Activated effector memory CD4-positive, alpha-beta T cell treated with Interleukin-2 at 50 U/mL for 16 hours (primary cell): ENCODE measurements at regions not wholly inside any gene's neighbourhood (a gene's known extent, or its start where the extent isn't known, plus 50 kb on each side); places are given as distances from the start of the nearest gene placed in this dataset.

ENCODE experiments used
- DNase-seq: peaks from one replicate; pipeline ENCODE4 v3.0.0-alpha.2; 2020

DNA sequence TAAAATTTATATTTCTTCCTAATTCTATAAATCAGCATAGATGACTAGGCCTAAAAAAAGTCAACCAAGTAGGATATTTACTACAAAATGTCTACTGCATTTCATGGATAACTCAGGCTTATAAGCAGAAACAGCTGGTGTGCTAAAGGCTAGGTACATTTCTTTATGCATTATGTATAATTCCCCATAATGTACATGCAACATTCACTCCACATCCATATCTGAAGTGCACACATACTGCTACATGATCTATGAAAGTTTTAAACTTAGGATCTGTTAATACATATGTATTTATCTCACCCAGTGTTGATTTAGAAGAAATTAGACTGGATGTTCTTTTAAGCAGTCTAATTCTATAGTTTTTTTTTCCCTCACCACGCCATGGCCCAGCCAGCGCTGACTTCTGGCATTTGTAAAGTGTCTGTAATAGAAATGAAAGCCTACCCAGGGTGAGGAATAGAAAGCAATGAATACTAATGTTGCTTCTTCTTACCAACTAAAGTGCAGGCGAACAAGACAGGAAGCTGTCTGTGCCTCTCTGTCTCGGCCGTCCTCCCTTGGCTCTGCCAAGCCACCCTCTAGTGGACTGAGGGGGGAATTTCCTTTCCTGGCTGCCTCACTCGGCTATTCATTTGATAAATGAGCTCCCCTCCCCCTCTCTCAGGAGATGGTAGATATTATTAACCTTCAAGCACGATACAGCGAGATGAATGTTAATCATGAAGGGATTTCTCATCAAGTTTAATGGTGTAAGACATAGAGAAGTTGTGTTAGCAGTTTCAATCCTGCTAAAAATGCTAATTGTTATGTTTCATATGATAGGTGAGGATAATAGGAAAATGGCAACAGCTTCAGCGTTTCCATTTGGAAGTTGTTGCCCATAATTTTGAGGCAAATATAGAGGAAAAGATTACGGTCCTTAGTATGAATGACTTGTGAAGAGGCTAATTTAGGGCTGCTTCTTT is 384.5 kb downstream of the MTX2 start:
- DNase-seq, result no peak

DNA sequence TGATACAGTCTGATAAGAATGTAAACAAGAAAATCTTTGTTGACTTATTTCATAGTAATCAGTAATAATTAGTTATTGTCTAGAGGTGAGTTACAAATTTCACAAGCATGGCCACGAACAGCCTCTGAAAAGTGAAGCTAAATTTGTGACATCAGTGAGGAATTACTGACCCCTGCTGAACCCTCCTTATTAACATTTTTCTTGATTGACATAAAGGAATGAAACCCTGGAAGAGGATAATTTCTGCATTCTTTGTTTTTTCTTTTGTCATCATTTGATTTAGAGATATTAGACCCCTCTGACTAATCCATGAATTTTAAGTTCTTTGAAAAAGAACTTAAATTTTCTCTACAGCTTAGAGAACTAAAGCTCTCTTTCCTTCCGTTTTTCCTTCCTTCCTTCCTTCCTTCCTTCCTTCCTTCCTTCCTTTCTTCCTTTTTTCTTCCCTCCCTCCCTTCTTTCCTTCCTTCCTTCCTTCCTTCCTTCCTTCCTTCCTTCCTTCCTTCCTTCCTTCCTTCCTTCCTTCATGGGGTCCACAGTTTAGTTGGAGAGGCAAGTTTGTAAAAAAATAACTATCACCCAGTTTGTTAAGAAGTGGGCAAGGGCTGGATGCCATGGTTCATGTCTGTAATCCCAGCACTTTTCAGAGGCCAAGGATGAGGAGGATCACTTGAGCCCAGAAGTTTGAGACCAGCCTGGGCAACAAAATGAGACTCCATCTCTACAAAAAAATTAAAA is 387.0 kb downstream of the MTX2 start:
- no peak for DNase-seq

DNA sequence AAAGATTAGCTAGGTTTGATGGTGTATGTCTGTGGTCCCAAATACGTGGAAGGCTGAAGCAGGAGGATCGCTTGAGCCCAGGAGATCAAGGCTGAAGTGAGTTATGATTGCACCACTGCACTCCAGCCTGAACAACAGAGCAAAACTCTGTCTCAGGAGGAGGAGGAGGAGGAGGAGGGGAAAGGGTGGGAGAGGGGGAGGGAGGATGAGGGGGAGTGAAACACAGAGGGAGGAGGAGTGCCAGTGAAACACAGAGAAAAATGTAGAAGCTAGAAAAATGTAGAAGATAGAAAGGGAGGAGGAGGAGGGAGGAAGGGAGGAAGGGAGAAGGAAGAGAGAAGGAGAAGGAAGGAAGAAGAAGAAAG is 387.5 kb downstream of the MTX2 start:
- no peak for DNase-seq

DNA sequence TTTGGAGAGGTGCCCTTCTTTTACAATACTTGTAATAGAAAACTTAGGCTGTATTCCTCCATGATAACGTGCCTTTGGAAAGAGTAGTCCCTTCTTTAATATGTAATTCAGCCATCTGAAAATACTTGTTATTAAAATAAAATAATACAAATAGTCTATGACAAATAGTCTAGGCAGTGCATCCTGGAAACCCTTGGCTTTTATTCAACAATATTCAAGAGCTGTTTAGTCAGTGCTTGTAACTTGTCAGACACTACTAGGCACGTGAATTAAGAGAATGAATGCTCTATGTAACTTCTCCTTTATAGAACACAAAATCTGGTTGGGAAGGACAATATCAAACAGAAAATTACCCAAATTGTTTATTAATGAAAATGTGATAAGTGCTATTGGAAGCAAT is 388.2 kb downstream of the MTX2 start:
- DNase-seq, result no peak

DNA sequence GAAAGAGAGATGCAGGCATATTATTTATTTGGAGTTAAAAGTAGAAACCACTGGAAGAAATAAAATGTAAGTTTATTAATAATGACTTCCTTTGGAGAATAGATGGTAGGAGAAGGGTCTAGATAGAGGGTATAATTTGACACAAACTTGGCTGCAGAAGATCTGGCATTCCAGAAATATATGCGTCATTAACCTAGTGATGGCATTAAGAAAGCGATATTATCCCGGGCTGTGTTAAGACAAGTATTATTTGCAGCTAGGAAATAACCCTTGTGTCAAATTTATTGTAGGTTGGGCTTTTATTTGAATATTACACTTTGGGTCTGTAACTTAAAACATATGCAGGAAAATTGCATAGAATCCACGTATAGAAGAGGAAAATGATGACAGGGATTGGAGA is 389.5 kb downstream of the MTX2 start:
- DNase-seq, result no peak

DNA sequence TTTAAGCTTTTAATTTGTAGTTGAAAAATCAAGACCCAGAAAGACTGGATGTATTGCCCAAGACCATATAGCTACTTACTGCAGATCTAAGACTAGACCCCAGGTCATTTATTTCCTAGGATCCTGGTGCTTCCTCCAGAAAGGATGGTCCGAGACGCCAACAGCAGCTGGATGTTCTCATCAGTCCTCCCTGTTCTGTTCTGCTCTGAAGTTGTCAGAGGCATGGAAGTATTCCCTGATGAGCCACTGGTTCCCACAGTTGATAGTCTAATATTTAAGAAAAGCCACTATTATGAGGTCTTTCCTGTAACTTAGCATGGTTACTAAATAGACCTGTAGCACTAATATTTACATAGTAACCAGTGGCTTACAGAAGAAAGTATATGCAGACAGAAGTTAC is 393.5 kb downstream of the MTX2 start:
- DNase-seq, result no peak

DNA sequence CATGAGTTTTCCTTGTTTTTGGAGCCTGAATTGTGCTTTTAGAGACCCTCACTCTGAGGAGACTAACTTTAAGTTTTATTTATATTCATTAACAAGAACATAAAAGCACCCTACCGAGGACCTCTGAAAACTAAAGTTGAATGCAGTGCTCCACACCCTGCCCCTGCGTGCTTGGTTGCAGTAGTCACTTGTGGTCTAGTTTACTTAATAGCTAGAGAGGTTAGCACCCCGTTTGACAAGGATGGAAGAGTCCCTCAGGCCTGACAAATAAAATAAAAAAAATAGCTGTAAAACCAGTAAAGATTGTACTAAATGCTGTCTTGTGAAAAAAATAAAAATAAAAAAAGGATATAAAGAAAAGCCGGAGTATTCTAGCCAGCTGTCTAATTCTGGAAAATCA is 395.2 kb downstream of the MTX2 start:
- no peak for DNase-seq

DNA sequence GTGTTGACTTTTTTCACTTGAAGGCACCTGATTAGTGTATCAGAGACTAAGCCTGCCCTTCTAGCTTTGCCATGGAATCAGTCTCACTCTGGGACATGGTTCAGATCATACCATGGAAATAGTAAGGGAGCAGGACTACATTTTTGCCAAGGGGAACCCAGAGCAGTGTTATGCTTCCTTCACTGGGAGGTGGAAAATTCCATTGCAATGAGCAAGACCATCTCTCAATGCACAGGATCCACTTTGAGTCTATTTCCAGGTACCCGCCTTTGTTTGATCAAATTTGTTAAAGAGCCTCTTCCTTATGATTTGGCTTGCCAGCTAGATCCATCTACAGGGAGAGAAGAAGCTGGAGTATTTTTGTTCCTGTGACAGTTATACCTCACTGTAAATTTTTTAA is 395.8 kb downstream of the MTX2 start:
- DNase-seq, result no peak

DNA sequence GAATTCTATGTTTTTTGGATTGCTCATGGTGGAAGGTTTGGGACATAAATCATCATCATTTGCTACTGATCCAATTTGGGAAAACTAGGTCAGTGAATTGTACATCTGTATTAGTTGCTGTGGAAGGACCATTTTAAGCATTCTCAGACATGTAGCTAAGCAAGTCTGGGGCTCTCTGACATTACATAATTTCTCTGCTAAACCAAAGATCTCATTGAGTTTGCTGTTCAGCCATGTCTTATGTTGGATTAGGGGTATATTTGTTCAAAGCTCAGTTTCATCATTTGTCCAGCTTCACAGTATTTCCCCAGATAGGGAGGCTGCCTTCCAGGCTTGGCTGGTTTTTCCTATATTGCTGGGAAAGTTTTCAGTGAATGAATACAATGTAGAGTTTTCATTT is 399.7 kb downstream of the MTX2 start:
- DNase-seq, result no peak

DNA sequence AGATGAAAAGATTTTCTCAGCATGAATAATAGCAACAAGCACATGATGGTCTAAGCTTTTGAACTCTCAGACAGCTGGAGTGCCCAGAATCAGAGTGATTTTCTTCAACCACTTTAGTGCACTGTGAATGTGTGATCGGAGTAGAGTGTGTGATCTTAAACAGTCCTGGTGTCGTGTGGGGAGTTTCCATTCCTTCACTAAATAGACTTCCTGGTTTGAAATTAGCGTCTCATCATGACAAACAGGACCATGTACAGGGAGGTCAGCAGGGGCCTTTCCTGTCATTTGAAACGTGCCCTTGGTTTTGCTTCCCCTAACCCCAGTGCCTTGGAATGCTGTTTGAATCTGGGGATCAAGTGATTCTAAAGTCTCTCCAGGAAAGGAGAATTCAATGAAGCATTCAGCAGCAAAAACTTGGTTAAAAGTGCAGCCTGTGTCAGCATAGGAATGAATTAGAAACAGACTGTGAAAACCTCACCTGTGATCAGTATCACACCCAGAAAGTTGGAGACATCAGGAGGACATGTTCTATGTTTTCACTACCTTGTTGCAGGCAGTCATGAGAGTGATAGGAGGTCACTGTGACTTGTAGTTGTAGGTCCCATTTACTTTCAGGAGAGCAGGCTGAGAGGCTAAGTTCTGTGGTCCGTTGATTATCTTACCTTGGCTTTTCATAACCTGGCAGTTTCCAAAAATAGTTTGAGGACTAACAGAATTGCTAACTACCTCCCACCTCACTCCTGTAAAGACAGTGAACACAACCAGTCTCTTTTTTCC is 400.3 kb downstream of the MTX2 start:
- no peak for DNase-seq

DNA sequence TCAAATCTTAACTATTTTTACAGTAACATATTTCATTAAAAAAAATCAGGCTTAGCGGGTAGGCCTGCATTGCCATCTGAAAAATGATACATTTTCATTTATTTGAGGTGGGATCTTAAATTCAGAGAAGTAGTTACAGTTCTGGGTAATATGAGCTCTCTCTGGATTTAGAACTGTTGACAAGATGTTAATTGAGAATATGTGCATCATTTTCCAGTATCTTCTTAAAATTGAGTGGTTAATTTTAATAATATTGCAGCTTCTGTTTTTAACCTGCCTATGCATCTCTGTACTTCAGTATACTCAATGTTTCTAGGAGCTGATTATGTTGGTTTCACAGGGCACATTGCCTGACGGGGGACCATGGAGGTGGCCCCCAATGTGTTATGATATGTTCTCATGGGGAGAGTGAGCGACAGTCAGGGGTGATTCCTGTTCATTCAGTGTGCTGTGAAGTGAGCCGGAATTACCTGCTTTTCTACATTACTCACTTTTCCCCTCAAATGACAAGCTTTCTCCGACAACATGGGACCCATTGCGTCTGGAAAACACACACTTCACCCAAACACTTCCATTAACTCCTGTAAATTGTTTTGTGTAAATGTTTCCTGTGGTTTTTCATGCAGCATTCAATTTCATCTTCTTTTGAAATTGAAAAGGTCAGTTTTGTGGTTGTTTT is 406.2 kb downstream of the MTX2 start:
- DNase-seq, result no peak

DNA sequence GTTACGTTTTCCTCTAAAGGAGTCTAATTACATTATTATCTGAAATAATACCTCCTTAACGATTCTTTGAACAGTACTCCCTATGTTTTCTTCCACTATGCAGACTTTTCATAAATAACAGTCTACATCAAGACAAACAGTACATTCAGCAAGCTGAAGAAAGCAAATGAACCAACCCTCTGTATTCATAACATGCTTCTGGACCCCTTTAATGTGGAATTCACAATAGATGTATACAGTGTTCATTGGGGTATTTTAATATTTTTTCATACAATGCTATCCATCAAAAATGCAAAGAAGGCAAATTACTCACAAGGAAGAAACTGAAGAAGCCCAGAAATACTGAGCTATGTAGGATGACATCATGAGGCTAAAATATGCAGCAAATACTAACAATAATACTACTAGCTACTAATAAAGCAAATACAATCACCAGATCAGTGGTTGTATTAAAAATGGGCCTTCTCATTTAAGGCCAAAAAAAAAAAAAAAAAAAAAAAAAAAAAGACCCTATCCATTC is 408.6 kb downstream of the MTX2 start:
- no peak for DNase-seq

DNA sequence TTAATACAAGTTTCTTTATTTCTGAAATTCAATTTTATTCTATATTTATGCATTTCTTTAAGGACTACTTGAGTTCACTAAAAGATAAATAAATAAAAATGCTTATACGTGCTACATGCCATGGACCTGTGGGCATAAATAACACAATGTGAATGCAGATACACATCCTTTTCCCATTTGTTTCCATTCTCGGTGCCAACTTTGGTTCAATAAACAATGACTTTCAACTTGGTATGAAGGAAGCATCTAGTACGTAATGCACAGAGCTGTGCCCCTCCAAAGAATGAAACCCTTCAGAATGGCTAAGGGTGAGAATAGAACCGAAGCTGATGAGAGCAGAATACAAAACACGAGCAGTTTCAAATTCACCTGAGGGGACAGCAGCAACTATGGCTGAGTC is 409.3 kb downstream of the MTX2 start:
- DNase-seq, result no peak

DNA sequence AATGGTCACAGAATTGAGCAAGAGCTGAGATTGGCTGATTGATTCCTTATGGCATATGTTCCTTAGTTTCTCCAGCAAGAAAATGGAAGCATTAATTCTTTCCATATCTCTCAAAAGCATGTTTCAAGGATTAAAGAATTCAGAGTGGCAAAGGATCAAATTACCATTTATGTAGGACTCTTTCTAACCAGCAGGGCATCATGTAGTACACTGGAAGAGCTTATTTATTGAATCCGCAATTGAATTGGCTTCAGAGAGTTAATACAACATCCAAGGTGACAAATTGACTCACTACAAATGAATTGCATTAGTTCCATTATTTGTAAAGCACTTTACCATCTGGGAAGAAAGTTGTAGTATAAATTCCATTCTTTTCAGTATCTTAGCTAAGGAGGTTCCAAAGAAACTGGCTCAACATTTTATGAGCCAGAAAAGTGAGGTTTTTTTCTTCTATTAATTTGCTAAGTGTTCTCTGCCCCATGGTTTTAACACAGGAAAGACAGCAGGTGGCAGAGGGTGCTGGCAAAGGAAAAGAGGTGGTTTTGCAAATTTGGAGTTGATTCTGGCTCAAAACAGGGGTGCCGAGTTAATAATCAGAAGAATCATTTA is 409.9 kb downstream of the MTX2 start:
- no peak for DNase-seq

DNA sequence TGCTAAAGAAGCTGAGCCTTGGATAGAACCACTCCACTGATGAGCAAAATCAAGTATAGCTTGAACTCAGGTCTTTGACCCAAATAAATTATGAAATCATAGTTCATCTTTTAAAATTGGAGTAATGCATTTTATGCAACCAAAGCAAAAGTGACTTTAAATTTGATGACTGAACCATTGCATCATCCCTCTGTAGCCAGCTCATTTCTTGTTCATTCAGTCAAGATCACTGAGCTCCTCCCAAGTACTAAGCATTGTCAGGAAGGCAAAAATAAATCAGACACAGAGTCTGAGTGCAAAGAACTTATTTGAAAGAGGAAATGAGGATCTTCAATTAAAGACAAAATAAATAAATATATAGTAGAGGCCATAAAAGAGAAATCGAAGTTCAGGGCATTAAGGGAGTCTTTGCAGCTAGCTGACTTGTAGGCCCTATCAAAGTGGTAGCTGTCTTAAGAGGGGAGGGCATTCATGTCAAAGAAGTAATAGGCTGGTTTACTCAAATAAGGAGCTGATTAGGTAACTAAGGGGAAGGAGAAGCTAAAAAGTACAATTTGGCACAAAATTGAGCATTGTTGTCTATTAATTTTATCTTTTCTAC is 411.8 kb downstream of the MTX2 start:
- no peak for DNase-seq

DNA sequence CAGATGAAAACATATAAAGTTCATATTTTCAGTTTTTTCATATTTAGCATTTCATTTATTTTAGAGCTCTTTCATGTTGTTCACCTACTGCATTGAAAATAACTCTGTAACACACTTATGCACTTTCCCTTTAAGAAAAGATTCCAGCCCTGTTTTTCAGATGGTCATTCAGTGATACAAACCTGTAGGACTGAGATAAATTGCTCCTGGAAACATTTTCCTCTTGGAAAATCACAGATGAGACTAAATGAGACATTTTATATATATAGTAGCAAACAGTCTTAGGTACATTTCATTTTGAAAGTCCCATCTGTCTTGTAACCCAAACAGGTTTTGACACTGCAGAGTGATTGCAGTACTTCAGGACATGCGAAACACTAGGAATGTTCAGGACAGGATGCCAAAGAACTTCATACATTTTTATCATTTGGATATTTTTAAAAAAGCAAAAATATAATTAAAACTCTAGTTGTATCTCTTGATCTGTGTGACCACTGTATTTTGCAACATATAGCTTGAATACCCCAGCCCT is 412.4 kb downstream of the MTX2 start:
- no peak for DNase-seq

DNA sequence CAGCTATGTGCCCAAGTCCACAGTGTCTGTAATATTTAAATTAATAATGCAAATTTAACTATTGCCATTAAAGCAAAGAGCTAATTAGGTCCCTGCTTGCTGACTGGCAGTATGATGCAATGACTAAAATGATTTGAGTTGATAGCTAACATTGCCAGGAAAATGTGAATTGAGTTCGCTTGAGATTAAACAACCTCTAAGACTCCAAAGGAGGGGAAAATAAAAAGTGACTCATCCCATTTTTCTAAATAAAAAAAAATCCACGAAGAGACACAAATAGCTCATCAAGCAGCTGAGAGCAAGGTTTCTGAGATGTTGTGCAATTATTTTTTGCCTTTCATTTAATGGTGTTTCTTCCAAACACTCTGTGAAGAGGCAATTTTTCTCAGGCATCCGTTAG is 413.0 kb downstream of the MTX2 start:
- no peak for DNase-seq

DNA sequence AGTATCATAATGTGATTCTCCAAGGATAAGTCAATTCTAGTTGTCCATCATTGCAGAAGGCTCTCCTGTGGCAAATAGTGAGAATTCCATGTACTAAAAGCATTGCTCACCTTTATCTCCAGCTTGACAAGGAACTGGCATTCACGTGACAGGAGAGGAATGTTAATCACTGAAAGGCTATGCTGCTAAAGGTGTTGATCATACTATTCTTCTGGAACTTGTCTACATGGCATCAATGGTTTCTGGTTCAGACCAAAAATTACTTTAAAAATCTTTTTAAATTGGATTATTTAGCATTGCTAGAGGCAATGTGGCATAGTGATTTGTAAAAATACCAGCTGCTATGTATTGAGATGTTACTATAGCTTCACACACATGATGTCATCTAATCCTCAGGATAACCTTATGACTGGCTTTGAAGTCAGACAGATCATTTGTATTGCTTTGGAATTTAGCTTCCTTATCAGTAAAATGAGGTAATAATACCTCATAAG is 414.4 kb downstream of the MTX2 start:
- no peak for DNase-seq

DNA sequence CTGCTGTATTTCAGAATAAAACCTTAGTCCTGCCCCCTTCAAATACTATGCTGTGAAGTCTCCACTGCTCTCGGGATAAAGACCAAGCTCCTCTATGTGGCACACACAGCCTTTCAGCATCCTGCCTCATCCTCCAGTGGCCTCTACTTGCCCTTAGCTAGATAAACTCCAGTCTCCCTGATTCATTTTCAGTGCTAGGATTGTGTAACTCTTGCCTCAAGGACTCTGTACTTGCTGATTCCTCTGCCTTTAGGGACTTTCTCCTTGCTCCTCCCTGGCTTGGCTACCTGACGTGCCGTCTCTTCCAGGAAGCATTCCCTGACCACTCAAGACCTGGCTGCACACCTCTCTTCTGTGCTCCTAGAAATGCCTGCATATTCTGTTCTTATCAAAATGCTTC is 416.7 kb downstream of the MTX2 start:
- no peak for DNase-seq

DNA sequence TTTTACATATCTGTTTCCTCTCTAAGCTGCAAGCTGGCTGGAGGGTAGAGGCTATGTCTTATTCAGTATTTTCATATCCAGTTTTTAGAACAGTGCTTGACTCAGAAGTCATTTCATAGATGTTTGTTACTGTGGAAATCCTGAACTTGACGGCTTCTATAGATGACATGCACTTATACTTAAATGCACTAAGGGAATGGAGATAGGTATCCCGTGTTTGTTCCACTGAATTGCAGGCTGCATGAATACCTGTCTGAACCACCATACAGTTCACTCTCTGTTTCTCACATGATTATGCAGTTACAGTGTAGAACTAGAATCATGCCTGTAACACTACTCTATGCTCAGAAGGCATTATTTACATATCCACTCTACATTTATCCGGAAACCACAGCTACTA is 417.1 kb downstream of the MTX2 start:
- no peak for DNase-seq

DNA sequence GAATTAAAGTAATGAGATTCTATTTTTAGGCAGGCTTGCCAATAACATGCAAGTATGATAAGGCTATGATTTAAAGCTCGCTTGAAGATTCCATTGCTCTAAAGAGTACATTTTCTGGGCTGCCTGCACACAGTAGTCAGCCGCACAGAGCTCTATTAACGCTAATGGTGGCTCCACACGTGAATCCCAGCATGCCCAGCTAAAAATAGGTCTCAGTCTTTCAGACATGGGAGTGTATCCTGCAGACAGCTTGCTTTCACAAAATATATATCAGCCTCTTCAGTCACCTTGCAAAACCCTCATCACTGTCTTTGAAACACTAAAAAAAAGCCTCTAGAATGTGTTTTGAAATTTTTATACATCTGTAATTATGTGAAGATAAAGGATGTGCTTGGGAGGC is 418.1 kb downstream of the MTX2 start:
- no peak for DNase-seq
